AG04450 (cell line): ENCODE measurements at regions not wholly inside any gene's neighbourhood (a gene's known extent, or its start where the extent isn't known, plus 50 kb on each side); places are given as distances from the start of the nearest gene placed in this dataset.
"Not testable (repeated sequence)": the region's sequence is repeated elsewhere in the genome, so short reads cannot be mapped to it uniquely, and the experiment has no call there.

Experiments used
- CTCF ChIA-PET: fragments of 300-600, 350-600 bp; formaldehyde crosslinking; extraction: SDS; loops from one replicate; lab custom pipeline; 2022; ENCODE audit warnings: antibody characterized with exemption, inconsistent platforms; lab: Charles Lee
- POLR2A ChIA-PET: fragments of 350-600 bp; formaldehyde crosslinking; extraction: SDS; loops from one replicate; lab custom pipeline; 2021; ENCODE audit warnings: antibody characterized with exemption, inconsistent platforms; lab: Yijun Ruan, JAX
- DNase-seq: peaks from one replicate; pipeline ENCODE4 v3.0.0-alpha.2; 2011; ENCODE audit warnings: low read depth, low spot score
- H3K27ac ChIP-seq: one replicate; pipeline ENCODE4 v1.5.1; 2012; ENCODE audit warnings: low read depth, low read length, control low read depth
- H3K27me3 ChIP-seq: one replicate; pipeline ENCODE4 v1.6.0; 2012; ENCODE audit warnings: low read length; ENCODE audit not compliant: control insufficient read depth, insufficient read depth
- H3K4me3 ChIP-seq: 2 replicates; pipeline ENCODE4 v1.5.1; 2011; ENCODE audit warnings: mild to moderate bottlenecking, low read depth, low read length, control low read depth
- H3K9me3 ChIP-seq: 2 replicates; pipeline ENCODE4 v1.5.1; 2012; ENCODE audit warnings: low read length; ENCODE audit not compliant: control insufficient read depth, insufficient read depth
- CTCF ChIP-seq: IDR thresholded peaks from 2 replicates; pipeline ENCODE4 v1.5.1; 2011; ENCODE audit warnings: low read depth, low read length, control low read depth, inconsistent platforms

GRCh38 chr5:124022966-124023365 is 511.0 kb downstream of the CSNK1G3 start:
- POLR2A ChIA-PET = no interaction called here
- no peak for TF ChIP-seq CTCF
- no peak for DNase-seq
- CTCF ChIA-PET = interaction anchor here (0.7 kb wide), 1 partner anchor 351 kb away, joined by 5 read pairs; no protein-coding TSS in a partner anchor
- Histone ChIP-seq H3K4me3 (no peak overlapping the region), H3K27ac (no peak overlapping the region), H3K27me3 (no peaks in the 10 kb centered on the region), H3K9me3 (no peaks in the 10 kb centered on the region)

DNA sequence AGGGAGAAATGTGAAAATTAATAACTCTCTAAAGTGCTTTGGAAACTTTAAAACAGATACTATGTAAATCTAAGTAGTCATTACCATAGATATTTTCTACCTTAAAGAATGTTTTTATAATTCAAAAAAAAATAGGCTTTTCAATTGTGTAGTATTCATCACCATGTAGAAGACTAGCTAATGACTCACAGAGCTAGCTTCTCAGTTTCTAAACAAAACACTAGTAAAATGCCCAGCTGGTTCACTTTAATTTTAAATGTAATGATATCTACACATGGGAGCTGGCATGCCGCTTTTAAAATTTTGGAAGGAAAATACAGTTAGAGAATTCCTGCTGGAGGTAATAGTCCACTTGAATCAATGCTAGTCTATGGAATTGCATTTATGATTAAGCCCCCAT is 509.8 kb downstream of the CSNK1G3 start:
- Histone ChIP-seq H3K27ac (no peak overlapping the region), H3K9me3 (no peaks in the 10 kb centered on the region), H3K27me3 (no peaks in the 10 kb centered on the region), H3K4me3 (no peak overlapping the region)
- TF ChIP-seq CTCF = no peak
- DNase-seq = no peak
- ChIA-PET CTCF (no interaction called here), POLR2A (no interaction called here)

- TF ChIP-seq CTCF = no peak
- CTCF ChIA-PET = interaction anchor here (0.8 kb wide), 1 partner anchor 14 kb away, joined by 3 read pairs; no protein-coding TSS in a partner anchor
- no peak for DNase-seq
These were observed 509.2 kb downstream of the CSNK1G3 start for GRCh38 chr5:124021066-124021641.

GRCh38 chr5:124017321-124017720 is 505.3 kb downstream of the CSNK1G3 start:
- H3K4me3 ChIP-seq, CTCF ChIA-PET, H3K27ac ChIP-seq, H3K9me3 ChIP-seq, DNase-seq, H3K27me3 ChIP-seq, POLR2A ChIA-PET: not testable (repeated sequence)

More at GRCh38 chr5:124021066-124021641, 509.2 kb downstream of the CSNK1G3 start:
- H3K27ac ChIP-seq = no peak overlapping the region
- no peaks in the 10 kb centered on the region for H3K9me3 ChIP-seq
- no peak overlapping the region for H3K4me3 ChIP-seq
- POLR2A ChIA-PET = no interaction called here
- H3K27me3 ChIP-seq = no peaks in the 10 kb centered on the region

DNA sequence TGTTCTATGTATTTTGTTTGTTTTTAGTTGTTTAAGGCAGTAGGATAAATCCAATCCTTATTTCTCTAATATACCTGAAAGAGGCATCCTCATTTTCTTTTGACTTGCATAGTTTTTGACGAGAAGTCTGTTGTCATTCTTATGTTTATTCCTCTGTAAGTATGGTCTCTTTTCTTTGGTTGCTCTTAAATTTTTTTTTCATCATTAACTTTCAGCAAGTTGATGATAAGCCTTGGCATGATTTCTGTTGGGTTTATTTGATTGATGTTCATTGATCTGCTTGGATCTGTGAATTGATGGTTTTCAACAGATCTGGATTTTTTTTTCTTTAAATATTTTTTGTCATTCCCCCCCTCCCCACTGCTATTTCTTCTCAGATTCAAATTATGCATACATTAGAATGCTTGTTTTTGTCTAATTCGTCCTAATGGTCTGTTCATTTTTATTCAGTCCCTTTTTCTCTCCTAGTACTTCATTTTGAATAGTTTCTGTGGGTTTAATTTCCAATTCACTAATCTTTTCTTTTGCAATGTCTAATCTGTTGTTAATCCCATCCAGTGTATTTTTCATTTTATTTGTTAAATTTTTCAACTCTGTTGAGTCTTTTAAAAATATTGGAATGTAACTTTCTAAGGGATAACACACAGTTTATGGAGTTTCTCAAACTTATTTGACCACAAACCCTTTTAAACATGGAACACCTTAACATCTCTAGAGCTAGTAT is 495.9 kb downstream of the CSNK1G3 start:
- Histone ChIP-seq H3K27ac (no peak overlapping the region), H3K9me3 (no peaks in the 10 kb centered on the region), H3K4me3 (no peak overlapping the region), H3K27me3 (no peaks in the 10 kb centered on the region)
- no peak for DNase-seq
- CTCF ChIA-PET = interaction anchor here (0.7 kb wide), 1 partner anchor 13 kb away, joined by 3 read pairs; no protein-coding TSS in a partner anchor
- TF ChIP-seq CTCF = no peak
- POLR2A ChIA-PET = no interaction called here
